GM12872 (cell line): ENCODE measurements at regions not wholly inside any gene's neighbourhood (a gene's known extent, or its start where the extent isn't known, plus 50 kb on each side); places are given as distances from the start of the nearest gene placed in this dataset.

Source experiments
- TF ChIP-seq, protein P1 (sequence below): IDR thresholded peaks from 3 replicates; pipeline ENCODE4 v1.5.1; 2011; ENCODE audit warnings: low read depth, mild to moderate bottlenecking, low read length, moderate library complexity; ENCODE audit not compliant: insufficient read depth

DNA sequence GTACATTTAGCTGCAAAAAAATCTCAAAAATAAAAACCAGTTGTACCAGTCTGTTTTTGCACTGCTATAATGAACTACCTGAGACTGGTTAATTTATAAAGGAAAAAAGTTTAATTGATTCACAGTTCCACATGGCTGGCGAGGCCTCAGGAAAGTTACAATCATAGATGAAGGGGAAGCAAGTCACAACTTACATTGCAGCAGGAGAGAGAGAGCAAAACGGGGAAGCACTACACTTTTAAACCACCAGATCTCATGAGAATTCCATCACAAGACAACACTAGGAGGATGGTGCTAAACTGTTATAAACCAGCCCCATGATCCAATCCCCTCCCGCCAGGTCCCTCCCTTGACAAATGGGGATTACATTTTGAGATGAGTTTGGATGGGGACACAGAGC, 186.0 kb downstream of the TMTC3 start:
- TF ChIP-seq, protein P1, sequence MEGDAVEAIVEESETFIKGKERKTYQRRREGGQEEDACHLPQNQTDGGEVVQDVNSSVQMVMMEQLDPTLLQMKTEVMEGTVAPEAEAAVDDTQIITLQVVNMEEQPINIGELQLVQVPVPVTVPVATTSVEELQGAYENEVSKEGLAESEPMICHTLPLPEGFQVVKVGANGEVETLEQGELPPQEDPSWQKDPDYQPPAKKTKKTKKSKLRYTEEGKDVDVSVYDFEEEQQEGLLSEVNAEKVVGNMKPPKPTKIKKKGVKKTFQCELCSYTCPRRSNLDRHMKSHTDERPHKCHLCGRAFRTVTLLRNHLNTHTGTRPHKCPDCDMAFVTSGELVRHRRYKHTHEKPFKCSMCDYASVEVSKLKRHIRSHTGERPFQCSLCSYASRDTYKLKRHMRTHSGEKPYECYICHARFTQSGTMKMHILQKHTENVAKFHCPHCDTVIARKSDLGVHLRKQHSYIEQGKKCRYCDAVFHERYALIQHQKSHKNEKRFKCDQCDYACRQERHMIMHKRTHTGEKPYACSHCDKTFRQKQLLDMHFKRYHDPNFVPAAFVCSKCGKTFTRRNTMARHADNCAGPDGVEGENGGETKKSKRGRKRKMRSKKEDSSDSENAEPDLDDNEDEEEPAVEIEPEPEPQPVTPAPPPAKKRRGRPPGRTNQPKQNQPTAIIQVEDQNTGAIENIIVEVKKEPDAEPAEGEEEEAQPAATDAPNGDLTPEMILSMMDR: no peak

DNA sequence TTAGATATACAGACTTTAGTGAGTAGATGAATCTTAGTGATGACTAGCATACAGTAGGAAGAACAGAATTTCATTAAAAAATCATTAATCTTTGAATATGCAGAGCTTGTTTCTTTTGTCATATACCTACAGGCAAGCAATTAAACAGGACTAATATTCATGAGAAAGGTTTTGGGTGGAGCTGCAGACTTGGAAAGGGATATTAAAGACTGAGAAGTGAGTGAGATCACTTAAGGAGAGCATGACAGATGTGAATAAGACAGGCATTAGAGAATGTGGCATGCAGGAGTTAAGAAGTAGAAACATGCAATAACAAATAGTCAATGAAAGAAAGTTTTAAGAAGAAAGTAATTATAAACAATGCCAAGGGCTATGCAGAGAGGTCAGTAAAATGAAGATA, 187.7 kb downstream of the TMTC3 start:
- TF ChIP-seq, protein P1: no peak

DNA sequence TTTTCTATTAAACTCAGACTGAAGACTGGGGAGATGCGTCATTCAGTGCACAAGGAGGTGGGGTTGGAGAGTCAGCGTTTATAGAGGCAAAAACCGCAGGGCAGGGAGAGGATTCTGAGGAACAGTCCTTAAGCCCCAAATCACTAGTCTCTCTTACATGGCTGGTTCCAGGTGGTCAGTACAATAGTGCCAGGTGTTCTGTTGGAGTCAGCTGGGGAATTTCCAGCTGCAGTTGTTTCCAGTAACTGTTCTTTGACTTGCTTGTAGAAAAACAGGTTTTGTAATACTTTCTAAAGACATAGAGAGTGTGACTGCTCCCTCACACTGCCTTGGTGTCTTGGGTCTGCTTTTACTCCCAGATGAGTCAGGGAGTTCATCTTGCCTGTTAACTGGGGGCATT, 192.2 kb downstream of the TMTC3 start:
- TF ChIP-seq, protein P1: no peak

DNA sequence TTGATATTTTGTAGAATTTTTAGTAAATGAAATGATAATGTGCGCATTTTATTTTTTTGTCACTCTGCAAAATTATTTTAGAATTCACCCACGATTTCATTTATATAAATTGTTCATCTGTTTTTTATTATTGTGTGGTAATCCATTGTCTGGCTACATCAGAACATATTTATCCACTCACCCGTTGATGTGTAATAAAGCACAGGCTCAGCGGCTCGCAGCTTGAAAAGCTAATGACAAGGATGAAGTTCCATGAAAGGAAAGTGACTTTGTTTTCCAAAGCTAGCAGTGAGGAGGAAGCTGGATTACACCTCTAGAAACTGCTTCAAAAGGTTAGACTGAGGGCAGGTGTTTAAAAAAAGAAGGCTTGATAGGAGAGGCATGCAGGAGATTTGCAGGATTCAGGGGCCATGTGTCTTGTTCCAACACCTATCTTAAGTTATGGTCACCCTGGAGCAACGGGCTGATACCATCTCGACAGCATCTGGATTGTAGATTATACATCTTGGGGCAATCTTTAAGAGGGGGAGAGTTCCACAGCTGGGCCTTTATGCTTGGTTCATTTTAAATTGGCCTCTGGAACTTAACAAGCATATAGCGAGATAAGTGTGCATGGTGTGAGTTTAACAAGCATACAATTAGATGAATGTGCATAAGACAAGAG, 194.1 kb downstream of the TMTC3 start:
- TF ChIP-seq, protein P1: no peak

DNA sequence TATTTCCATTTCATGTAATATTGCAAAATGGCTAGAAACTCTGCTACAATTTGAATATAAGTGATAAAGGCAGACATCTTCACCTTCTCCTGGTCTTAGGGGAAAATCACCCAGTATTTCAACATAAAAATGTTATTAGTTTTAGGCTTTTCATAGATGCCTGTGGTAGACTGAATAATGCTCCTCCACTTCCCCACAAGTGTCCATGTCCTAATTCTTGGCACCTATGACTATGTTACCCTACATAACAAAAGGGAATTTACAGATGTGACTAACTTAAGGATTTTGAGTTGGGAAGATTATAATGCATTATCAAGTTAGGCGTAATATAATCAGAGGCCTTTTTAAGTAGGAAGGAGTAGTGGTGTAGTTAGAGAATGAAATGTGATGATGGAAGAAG, 196.4 kb downstream of the TMTC3 start:
- TF ChIP-seq, protein P1: no peak

DNA sequence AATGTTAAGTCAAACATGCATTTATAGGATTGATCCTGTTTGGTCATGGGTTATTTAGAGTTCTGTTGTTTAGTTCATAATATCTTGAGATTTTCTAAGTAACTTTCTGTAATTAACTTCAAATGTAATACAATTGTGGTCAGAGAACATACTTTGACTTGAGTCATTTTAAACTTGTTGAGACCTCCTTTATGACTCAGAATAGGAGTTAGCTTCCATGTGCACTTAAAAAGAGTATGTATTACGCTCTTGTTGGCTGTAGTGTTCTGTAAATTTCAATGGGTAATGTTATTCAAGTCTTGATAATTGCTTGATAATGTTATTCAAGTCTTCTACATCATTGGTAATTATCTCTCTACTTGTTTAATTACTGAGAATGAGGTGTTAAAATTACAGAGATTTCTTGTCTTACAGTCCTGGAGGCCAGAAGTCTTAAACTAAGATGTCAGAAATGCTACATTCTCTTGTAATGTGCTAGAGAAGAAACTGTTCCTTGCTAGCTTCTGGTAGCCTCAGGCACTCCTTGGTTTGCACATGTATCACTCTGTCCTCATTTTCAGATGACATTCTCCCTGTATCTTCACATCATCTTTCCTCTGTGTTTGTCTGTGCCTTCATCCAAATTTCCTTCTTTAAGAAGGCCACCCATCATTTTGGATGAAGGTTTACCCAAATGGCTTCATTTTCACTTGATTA, 197.3 kb downstream of the TMTC3 start:
- TF ChIP-seq, protein P1: no peak

DNA sequence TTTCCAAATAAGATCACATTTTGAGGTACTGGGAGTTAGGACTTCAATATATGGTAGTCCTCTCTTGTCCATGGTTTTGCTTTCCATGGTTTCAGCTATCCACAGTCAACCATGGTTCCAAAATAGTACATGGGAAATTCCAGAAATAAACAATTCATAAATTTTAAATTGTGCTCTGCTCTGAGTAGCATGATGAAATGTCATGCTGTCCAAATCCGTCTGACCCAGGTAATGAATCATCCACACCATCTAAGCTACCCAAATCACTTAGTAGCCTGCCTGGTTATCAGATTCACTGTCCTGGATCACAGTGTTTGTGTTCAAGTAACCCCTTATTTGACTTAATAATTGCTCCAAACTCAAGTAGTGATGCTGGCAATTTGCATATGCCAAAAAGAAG, 197.9 kb downstream of the TMTC3 start:
- TF ChIP-seq, protein P1: no peak
